Mammary epithelial cell (primary cell): ENCODE measurements at regions not wholly inside any gene's neighbourhood (a gene's known extent, or its start where the extent isn't known, plus 50 kb on each side); places are given as distances from the start of the nearest gene placed in this dataset.

ENCODE experiments used
- EZH2 ChIP-seq: IDR thresholded peaks from 2 replicates; pipeline ENCODE4 v1.6.1; 2012; ENCODE audit warnings: low read length, inconsistent platforms, borderline replicate concordance
- TF ChIP-seq, protein P1 (sequence below), 2 donors: IDR thresholded peaks in 1 of 2; conservative IDR thresholded peaks in 1 of 2; 2 replicates each; pipeline ENCODE4 v1.5.1; 2011 to 2012; ENCODE audit warnings: inconsistent platforms in 2 of 2, low read length in 2 of 2, mild to moderate bottlenecking in 2 of 2, control low read depth in 1 of 2, low read depth in 1 of 2; ENCODE audit not compliant: insufficient read depth in 1 of 2; ENCODE audit errors: extremely low read depth in 1 of 2

- TF ChIP-seq, protein P1, sequence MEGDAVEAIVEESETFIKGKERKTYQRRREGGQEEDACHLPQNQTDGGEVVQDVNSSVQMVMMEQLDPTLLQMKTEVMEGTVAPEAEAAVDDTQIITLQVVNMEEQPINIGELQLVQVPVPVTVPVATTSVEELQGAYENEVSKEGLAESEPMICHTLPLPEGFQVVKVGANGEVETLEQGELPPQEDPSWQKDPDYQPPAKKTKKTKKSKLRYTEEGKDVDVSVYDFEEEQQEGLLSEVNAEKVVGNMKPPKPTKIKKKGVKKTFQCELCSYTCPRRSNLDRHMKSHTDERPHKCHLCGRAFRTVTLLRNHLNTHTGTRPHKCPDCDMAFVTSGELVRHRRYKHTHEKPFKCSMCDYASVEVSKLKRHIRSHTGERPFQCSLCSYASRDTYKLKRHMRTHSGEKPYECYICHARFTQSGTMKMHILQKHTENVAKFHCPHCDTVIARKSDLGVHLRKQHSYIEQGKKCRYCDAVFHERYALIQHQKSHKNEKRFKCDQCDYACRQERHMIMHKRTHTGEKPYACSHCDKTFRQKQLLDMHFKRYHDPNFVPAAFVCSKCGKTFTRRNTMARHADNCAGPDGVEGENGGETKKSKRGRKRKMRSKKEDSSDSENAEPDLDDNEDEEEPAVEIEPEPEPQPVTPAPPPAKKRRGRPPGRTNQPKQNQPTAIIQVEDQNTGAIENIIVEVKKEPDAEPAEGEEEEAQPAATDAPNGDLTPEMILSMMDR (conservative IDR thresholded peaks at IDR 0.05 in 1 of 2, IDR thresholded peaks at IDR 0.05 in 1 of 2; ENCODE audit: extremely low read depth in 1 of 2, insufficient read depth in 1 of 2, low read depth in 1 of 2, low read length in 2 of 2), result no peak
- no peak for TF ChIP-seq EZH2
These were observed 105.1 kb downstream of the CHST1 start for GRCh38 chr11:45560155-45560912.
